GM18499 (cell line): ENCODE measurements at regions not wholly inside any gene's neighbourhood (a gene's known extent, or its start where the extent isn't known, plus 50 kb on each side); places are given as distances from the start of the nearest gene placed in this dataset.
A peak's percentile ranks its signal among the peaks of the same experiment; 100 is the strongest.

Experiments used
- ATAC-seq: cut with Tn5 transposase; IDR thresholded peaks from one replicate; pipeline ENCODE4 v1.9.1; 2021; ENCODE audit warnings: moderate number of reproducible peaks; ENCODE audit not compliant: insufficient read depth, unreplicated experiment

DNA sequence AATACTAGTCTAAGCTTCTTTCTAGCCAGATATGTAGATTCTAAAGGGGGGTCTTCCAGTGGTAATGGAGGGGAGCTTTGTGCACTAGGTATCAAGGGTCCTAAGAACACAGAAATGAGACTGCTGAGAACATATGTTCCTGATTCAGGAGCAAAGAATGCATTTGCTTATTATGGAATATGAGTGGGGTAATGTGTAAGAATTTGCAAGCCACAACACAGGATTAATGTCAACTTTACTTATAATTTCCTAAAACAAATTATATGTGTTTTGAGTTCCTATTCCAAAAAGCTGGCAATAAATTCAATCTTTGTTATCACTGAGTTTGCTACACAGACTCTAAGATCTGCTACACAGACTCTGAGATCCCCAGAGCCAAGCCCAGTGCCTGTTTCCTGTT is 357.0 kb upstream of the PTBP2 start:
- no peak for ATAC-seq

DNA sequence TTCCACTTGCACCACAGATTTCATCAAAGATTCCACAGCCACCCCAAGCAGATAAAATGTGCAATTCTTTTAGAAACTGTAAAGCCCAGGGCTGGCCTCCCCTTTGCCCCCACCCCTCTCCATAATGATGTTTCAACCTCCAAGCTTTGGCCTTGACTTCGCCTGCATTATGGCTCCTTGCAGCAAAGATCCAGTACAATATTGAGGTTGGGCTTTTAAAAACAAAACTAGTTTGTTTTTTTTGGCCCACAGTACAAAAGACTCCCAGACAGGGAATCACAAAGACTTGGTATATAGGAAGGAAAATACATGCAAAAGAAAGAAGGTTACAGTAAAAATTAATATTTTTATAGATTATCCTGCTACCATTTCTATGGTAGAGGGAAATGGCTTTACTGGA is 356.5 kb upstream of the PTBP2 start:
- ATAC-seq: no peak

DNA sequence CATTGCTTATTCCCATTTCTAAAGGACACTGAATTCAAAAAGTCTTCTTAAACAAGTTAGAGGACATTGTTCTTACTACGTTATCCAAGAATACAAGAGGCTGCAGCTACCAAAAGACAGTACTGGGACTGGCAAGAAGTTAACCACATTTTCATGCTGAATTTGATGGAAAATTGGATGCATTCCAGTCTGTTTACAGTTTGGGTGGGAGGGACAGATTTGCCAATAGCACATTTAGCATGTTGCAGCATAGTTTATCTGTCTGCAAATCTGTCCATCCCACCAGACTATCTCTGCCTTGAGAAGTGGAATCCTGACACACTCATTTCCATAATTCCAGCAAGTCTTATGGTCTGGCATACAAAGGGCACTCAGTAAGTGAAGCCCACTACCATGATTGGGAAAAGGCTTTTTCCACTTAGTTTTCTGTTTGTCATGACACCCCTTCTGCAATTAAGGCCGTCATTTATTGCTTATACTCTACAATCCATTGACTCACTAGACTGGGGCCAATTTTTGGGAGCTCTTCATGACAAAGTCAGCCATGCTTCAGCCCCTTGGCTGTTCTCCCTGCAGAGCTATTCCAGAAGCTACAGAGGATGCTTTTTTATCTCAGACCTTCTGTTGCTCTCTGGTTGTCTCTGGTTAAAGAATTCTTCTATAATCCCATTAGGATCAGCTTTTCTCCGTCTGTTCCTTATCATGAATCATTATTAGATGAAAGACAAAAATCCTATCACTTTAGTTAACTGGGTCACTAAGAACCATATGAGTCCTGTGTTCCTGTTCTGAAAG is 355.8 kb upstream of the PTBP2 start:
- no peak for ATAC-seq

DNA sequence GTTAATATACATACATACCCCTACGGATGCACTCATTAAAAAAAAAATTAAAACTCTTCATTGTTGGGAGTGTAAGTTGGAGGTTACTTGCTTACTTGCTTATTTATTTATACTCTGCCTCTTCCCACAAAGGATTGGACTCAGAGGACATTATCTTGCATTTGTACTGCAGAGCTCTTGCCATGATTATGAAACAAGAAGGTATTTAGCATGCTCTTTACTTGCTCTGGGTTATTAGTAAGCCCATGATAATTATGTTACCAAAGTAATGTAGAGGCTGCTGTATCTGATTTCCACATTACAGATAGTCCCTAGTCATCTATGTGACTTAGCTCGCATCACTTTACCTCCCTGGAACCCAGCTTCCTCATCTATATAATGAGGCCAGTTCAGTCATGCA is 355.1 kb upstream of the PTBP2 start:
- no peak for ATAC-seq

DNA sequence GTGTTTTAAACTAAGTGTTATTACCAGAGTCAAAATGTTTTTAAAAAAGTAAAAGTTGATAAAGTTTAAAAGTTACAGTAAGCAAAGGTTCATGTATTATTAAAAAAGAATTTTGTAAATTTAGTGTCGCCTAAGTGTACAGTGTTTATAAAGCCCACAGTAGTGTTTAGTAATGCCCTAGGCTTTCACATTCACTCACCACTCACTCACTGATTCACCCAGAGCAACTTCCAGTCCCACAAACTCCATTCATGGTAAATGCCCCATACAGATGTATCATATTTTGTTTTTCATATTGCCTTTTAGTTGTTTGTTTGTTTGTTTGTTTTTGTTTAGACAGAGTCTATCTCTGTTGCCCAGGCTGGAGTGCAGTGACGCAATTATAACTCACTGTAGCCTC is 353.8 kb upstream of the PTBP2 start:
- no peak for ATAC-seq

DNA sequence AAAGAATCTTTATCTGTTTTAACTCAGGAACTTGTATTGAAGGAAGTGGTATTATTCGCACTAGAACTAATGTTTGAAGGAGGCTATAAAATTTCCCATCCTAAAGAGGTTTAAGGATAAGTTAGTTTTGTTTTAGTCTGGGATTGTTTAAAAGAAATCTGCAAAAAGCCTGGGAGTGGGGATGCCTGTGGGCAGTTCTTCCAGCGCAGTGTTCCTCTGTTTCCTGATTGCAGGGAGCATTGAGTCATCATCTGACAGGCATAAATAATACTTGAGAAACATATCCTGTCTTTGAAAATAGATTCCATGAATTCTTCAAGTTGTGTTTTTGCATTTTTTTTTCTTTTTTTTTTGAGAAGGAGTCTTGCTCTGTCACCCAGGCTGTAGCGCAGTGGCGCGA is 350.8 kb upstream of the PTBP2 start:
- no peak for ATAC-seq

DNA sequence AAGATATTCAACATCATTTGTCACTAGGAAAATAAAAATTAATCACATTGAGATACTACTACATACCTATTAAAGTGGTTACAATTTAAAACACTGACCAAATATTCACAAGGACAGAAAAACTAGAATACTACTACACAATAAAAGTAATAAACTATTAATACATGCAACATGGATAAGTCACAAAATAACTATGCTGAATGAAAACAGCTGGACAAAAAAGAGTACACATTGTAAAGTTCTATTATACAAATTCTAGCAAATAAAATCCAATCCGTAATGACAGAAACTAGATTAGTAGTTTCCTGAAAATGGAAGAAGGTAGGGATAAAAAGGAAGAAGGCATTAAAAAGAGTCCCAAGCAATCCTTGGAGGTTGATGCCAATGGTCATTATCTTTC is 348.7 kb upstream of the PTBP2 start:
- no peak for ATAC-seq

DNA sequence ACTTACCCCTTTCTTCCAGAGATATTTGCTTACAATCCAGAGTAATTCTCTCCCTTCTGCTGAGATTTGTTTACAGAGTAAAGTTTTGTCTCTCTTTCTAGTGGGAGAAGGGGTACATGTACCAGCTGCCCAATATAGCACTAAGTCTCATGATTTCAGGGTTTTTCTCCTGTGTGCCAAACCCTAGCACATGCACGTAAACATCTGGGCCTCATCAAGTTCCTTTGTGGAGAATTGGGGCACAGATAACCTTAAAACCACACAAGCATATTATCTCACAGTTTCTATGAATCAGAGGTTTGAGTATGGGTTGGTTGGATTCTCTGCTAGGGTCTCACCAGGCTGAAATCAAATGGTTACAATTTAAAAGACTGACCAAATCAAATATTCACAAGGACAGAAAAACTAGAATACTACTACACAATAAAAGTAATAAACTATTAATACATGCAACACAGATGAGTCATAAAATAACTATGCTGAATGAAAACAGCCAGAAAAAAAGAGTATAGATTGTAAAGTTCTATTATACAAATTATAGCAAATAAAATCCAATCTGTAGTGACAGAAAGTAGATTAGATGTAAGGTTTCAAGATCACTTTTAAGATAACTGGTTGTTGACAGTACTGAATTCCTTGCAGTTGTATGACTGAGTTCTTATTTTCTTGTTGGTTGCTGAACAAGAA is 347.4 kb upstream of the PTBP2 start:
- ATAC-seq: no peak

DNA sequence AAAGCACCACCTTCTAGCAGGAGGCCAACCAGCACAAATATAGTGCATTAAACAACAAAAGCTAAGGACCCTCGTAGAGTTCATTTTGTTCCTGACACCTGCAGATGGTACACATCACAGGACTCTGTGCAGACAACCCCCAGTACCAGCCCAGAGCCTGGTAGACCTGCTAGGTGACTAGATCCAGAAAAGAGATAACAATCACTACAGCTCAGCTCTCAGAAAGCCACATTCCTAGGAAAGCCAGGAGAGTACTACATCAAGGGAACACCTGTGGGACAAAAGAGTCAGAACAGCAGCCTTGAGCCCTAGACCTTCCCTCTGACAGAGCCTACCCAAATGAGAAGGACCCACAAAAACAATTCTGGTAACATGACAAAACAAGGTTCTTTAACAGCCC is 344.7 kb upstream of the PTBP2 start:
- ATAC-seq: no peak

DNA sequence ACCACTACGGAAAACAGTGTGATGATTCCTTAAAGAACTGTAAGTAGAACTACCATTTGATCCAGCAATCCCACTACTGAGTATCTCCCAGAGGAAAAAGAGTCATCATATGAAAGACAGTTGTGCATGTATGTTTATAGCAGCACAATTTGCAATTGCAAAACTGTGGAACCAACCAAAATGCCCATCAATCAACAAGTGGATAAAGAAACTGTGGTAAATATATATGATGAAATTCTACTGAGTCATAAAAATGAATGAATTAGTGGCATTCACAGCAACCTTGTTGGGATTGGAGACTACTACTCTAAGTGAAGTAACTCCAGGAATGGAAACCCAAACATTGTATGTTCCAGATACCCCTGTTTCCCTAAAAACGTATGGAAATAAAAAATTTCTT is 337.0 kb upstream of the PTBP2 start:
- ATAC-seq: no peak

DNA sequence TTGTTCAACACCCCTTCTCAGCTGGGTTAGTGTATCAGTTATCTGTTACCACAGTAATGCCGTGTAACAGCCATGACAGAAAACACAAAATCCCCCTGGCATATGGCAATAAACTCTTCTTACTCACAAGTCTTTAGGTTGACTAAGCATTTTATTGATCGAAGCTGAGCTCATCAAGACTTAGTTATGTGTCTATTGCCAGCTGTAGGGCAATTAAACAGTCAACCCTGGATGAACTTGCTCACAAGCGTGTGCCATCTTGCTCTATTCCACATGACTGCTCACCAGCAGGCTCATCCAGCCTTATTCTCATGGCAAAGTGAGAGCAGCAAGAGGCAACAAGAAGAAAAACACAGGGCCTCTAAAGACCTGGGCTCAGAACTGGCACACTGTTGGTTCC is 333.8 kb upstream of the PTBP2 start:
- ATAC-seq: no peak

DNA sequence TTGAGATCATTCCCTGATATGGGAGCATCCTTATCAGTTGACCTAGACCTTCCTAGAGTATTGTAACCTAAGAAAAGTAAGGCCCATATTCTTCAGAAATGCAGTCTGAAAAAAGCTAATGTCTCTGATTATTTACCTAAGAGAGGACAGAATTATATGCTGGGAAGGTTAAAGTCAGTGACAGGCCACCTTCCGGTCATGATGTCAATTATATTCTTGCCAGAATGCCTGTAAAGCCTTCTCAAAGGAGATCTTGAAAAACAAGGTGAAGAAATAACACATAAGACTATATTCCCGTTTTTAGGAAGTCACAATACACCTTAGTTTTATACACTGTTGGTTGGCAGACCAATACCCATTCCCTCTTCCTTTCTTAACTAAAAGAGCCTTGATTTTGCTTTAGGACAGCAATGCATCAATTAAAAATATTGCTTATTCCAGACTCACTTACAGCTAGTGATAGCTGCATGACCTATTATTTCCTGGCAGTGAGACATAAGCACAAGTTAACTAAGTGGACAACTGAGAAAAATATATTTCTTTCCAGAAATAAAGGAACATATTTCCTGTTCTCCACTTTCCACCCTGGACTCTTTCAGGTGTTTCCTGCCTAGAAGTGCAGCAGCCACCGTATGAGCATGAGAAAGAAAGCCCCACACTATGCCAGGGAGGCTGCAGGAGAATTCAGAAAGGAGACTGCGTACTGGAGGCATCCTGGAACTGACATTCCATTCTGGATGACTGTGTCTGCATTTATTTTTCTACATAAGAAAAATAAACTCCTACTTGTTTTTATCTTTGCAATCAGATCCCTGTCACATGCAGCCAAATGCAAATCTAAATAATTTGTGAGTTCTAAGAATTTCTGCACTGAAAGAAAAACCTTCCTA is 332.9 kb upstream of the PTBP2 start:
- no peak for ATAC-seq

DNA sequence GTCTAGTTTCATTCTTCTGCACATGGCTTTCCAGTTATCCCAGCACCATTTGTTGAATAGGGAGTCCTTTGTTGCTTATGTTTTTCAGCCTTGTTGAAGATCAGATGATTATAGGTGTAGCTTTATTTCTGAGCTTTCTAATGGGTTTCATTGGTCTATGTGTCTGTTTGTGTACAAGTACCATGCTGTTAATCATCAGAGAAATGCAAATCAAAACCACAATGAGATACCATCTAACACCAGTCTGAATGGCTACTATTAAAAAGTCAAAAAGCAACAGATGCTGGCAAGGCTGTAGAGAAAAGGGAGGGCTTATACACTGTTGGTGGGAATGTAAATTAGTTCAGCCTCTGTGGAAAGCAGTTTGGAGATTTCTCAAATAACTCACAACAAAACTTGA is 321.5 kb upstream of the PTBP2 start:
- ATAC-seq: no peak

DNA sequence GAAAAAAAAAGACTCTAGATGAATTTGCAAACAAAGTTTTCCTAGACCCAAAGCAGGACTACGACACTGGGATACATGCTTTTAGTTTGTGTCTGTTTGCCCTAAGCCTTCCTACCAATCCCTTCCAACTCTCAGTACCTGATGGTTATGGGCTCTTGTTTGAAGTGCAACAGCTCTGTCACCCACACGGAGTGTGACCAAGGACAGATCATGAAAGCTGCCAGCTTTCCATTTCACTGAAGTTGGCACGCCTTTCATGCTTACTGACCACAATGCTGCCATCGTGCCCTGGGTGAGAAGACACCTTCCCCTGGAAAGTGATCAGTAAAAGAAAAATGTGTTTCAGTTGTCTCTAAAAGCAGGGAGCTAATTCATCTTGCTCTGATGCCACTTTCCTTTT is 312.5 kb upstream of the PTBP2 start:
- no peak for ATAC-seq

DNA sequence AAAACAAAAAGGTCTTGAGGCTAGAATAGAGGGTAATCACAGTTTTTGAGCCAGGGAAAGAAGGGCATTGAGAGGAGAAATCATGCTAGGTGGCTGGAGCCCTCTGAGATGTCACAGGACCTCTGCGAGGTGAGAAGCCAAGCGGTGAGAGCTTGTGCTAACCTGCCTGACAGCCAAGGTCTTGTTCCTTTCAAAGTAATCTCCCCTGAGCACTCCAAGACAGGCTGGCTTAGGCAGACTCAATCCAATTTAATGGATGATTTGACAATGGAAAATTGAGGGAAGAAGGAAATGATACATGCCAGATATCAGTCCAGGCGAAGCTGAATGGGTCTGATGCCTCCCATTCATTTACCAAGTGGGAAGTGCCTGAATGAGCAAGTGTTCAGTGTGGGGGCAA is 311.9 kb upstream of the PTBP2 start:
- no peak for ATAC-seq

DNA sequence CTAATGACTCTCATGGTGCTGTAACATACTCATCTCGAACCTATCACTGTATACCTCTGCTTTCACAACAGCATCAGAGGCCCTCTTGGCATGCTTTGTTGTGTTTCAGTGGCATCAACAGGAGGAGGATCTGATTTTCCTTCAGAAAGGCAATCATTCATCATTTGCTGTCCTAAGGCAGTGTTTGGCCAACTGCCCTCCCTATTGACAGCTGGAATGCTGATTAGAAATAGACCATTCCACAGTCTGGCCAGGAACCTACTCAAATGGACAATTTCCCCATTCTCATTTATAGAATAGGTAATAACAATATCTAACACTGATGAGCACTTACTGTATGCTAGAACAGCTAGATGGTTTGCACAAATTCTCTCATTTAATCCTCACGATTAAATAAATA is 310.6 kb upstream of the PTBP2 start:
- ATAC-seq: no peak

DNA sequence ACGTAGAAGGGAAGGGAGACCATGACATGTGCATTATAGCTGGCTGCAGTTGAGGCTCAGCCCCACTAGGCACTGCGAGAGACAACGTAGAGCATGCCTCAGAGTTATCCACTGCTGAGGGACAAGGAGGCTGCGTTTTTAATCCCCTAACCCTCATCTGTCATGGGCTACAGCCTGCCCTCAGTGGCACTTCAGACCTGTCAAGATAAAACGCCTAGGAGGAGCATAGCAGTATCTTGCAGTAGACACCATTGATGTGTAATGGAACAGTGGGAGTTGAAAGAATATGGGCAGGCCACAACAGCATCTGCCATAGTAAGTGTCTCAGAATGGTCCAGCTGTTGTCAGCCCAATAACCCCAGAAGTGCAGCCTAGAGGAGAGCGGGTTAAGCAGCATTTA is 307.0 kb upstream of the PTBP2 start:
- no peak for ATAC-seq

DNA sequence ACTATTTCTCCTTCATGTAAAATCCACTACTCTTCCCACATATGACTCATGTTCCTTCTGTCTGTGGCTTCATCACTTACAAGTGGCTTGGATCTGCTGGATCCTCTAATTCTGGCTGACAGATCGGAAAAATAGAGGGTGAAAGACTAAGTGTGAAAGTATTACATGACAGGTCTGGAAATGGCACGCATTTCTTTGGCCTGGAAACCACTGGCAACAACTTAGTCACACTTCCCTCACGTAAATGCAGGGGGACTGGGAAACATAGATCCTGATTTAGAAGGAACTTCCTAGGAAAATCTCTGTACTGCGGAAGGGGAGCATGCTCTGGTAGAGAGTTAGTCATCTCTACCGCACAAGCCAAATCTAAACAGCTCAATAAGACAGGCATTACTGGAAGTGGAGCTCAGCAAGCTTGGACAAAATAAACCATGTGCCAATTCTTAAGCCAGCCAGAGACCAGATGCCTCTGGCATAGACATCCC is 305.4 kb upstream of the PTBP2 start:
- ATAC-seq: no peak

DNA sequence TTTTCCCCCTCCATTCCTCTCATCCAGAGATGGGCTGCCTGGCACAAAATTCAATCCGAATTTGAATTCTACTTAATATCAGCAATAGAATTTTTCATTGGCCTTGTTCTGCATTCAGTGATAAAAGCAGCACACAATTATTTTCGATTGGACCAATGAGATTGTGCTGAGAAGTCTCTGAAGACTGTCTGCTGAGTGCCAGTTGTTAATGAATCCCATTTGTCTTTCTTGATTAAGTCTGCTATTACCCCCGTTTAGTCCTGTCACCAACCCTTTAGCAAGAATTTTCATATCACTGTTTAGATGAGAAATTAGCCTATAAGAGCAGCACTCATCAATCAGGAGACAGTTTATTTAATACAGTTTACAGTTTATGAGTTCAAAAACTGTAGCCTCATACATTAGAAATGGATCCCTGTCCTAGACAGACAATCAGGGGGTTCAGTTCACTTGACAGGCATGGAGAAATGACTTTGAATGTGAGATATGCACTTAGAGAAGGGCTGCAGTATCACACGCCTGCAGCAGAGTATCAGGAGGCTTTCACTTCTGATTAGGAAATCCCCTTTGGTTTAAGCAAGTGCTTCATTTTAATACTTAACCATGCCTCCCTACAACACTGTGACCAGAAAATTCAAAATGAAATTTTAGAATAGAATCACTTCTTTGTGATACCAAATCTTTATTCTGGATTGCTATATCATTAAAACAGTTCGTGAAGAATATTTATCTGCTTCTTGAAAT is 304.7 kb upstream of the PTBP2 start:
- ATAC-seq: peak; percentile 99

DNA sequence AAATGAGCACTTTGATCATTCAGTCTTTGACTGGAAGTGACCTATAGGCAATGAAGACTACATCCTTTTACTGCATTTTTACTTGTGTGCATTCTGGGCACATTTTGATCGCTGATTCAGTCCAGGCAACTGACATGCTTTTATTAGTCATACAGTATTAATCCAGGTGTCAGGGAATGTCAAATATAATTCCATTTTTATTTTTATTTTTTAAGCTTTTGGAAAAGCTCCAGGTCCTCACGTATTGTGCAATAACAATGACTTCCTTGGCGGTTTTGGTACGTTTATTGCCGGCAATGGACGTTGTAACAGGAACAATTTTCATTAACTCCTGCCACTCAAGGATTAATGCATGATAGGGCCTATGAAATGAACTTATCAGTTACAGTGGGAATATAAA is 302.6 kb upstream of the PTBP2 start:
- ATAC-seq: no peak
